ENCODE measurements at regions not wholly inside any gene's neighbourhood (a gene's known extent, or its start where the extent isn't known, plus 50 kb on each side); places are given as distances from the start of the nearest gene placed in this dataset.

GRCh38 chr17:14701886-14702285 is 401.0 kb downstream of the HS3ST3B1 start:
- Histone ChIP-seq H3K4me1 (replicated peaks in 1 of 2; ENCODE audit: control insufficient read depth in 2 of 2, insufficient read depth in 2 of 2, low read length in 2 of 2) (no peaks in the 10 kb centered on the region), H3K79me2 (ENCODE audit: control insufficient read depth, insufficient read depth, low read length) (no peaks in the 10 kb centered on the region), H3K4me2 (ENCODE audit: insufficient read depth, low read length) (no peak overlapping the region), H3K4me3 (no peak overlapping the region), H2AFZ (ENCODE audit: low read depth, low read length) (no peak overlapping the region), H3K9me1 (ENCODE audit: control insufficient read depth, insufficient read depth, low read length) (no peaks in the 10 kb centered on the region), H4K20me1 (replicated peaks; ENCODE audit: control insufficient read depth, insufficient read depth, low read length) (no peaks in the 10 kb centered on the region), H3K36me3 (ENCODE audit: control insufficient read depth, insufficient read depth, low read length) (no peaks in the 10 kb centered on the region), H3K9me3 (replicated peaks; ENCODE audit: control insufficient read depth, insufficient read depth, low read depth, low read length) (no peaks in the 10 kb centered on the region), H3K9ac (ENCODE audit: insufficient read depth in 1 of 2, low read depth in 2 of 2, low read length in 2 of 2) (no peak overlapping the region), H3K27ac (ENCODE audit: extremely low read depth, low read depth, low read length) (no peak overlapping the region), H3K27me3 (ENCODE audit: control insufficient read depth in 2 of 2, insufficient read depth in 2 of 2, low read length in 2 of 2) (no peaks in the 10 kb centered on the region; a peak in 1 of 5 replicates)
- ChIA-PET CTCF (ENCODE audit: low intra/inter-chr PET ratio) (no interaction called here), POLR2A (no interaction called here)
- no peak for TF ChIP-seq ZNF445 (CRISPR knock-in tag; IDR thresholded peaks at IDR 0.05; ENCODE audit: low read depth)
- TF ChIP-seq GTF2B (IDR thresholded peaks at IDR 0.05; ENCODE audit: extremely low read depth, insufficient read length): no peak
- no peak for TF ChIP-seq TFE3 (CRISPR knock-in tag; IDR thresholded peaks at IDR 0.05)
- TF ChIP-seq MEIS2 (IDR thresholded peaks at IDR 0.05; ENCODE audit: partially characterized antibody): no peak
- no peak for TF ChIP-seq NFYB (IDR thresholded peaks at IDR 0.05; ENCODE audit: extremely low read depth, insufficient read length)
- DNase-seq (ENCODE audit: extremely low read depth in 1 of 4, low spot score in 3 of 4) (no peak), FAIRE-seq (no peak), ATAC-seq (no peak)
- no TSS peak for BruUV-seq (replicated peaks)
- intact Hi-C loops (cut with micrococcal nuclease) (no loop called here), in situ Hi-C loops (cut with MboI) (no loop called here)
- WGBS (ENCODE audit: insufficient coverage, low coverage, missing lambda C conversion rate): 13% methylated on average over 1 of the region's 1 CpG
